ENCODE measurements at regions not wholly inside any gene's neighbourhood (a gene's known extent, or its start where the extent isn't known, plus 50 kb on each side); places are given as distances from the start of the nearest gene placed in this dataset.
"Not testable (repeated sequence)": the region's sequence is repeated elsewhere in the genome, so short reads cannot be mapped to it uniquely, and the experiment has no call there.

- DNase-seq = no peak
- in situ Hi-C loops (cut with HindIII; ENCODE audit: low pct_ligation_motif_present, low pct_unique_long_range_greater_than_20kb, low sequenced_read_pairs) = no loop called here
Measured at GRCh38 chr6:1445650-1446330, 56.4 kb downstream of the FOXF2 start.

- in situ Hi-C loops (cut with HindIII; ENCODE audit: low pct_ligation_motif_present, low pct_unique_long_range_greater_than_20kb, low sequenced_read_pairs) = no loop called here
- DNase-seq = no peak
Measured at GRCh38 chr6:1449896-1450295, 60.5 kb downstream of the FOXF2 start.

- no peak for DNase-seq
- in situ Hi-C loops (cut with HindIII; ENCODE audit: low pct_ligation_motif_present, low pct_unique_long_range_greater_than_20kb, low sequenced_read_pairs) = no loop called here
Measured at GRCh38 chr6:1453024-1453423, 63.6 kb downstream of the FOXF2 start.

GRCh38 chr6:1456816-1457215 is 67.4 kb downstream of the FOXF2 start:
- DNase-seq; in situ Hi-C loops (cut with HindIII; ENCODE audit: low pct_ligation_motif_present, low pct_unique_long_range_greater_than_20kb, low sequenced_read_pairs): not testable (repeated sequence)

- in situ Hi-C loops (cut with HindIII; ENCODE audit: low pct_ligation_motif_present, low pct_unique_long_range_greater_than_20kb, low sequenced_read_pairs) = no loop called here
- peak; percentile 38 for DNase-seq
Measured at GRCh38 chr6:1461207-1461606, 71.8 kb downstream of the FOXF2 start.

GRCh38 chr6:1461736-1462135 is 72.4 kb downstream of the FOXF2 start:
- no peak for DNase-seq
- in situ Hi-C loops (cut with HindIII; ENCODE audit: low pct_ligation_motif_present, low pct_unique_long_range_greater_than_20kb, low sequenced_read_pairs) = no loop called here

- in situ Hi-C loops (cut with HindIII; ENCODE audit: low pct_ligation_motif_present, low pct_unique_long_range_greater_than_20kb, low sequenced_read_pairs) = no loop called here
- DNase-seq = no peak
Measured at GRCh38 chr6:1463275-1463674, 73.9 kb downstream of the FOXF2 start.

- DNase-seq = no peak
- in situ Hi-C loops (cut with HindIII; ENCODE audit: low pct_ligation_motif_present, low pct_unique_long_range_greater_than_20kb, low sequenced_read_pairs) = no loop called here
Measured at GRCh38 chr6:1463751-1464426, 74.5 kb downstream of the FOXF2 start.

GRCh38 chr6:1464781-1465370 is 75.5 kb downstream of the FOXF2 start:
- no peak for DNase-seq
- in situ Hi-C loops (cut with HindIII; ENCODE audit: low pct_ligation_motif_present, low pct_unique_long_range_greater_than_20kb, low sequenced_read_pairs) = no loop called here

- no peak for DNase-seq
- in situ Hi-C loops (cut with HindIII; ENCODE audit: low pct_ligation_motif_present, low pct_unique_long_range_greater_than_20kb, low sequenced_read_pairs) = no loop called here
Measured at GRCh38 chr6:1468126-1468525, 78.8 kb downstream of the FOXF2 start.

GRCh38 chr6:1470040-1470439 is 80.7 kb downstream of the FOXF2 start:
- in situ Hi-C loops (cut with HindIII; ENCODE audit: low pct_ligation_motif_present, low pct_unique_long_range_greater_than_20kb, low sequenced_read_pairs) = no loop called here
- DNase-seq = no peak

GRCh38 chr6:1472643-1473042 is 83.3 kb downstream of the FOXF2 start:
- DNase-seq = no peak
- in situ Hi-C loops (cut with HindIII; ENCODE audit: low pct_ligation_motif_present, low pct_unique_long_range_greater_than_20kb, low sequenced_read_pairs) = no loop called here

GRCh38 chr6:1473166-1473565 is 83.8 kb downstream of the FOXF2 start:
- no peak for DNase-seq
- in situ Hi-C loops (cut with HindIII; ENCODE audit: low pct_ligation_motif_present, low pct_unique_long_range_greater_than_20kb, low sequenced_read_pairs) = no loop called here

- DNase-seq = no peak
- in situ Hi-C loops (cut with HindIII; ENCODE audit: low pct_ligation_motif_present, low pct_unique_long_range_greater_than_20kb, low sequenced_read_pairs) = no loop called here
Measured at GRCh38 chr6:1473598-1473997, 84.2 kb downstream of the FOXF2 start.

- in situ Hi-C loops (cut with HindIII; ENCODE audit: low pct_ligation_motif_present, low pct_unique_long_range_greater_than_20kb, low sequenced_read_pairs) = no loop called here
- DNase-seq = no peak
Measured at GRCh38 chr6:1474205-1474604, 84.8 kb downstream of the FOXF2 start.

- no peak for DNase-seq
- in situ Hi-C loops (cut with HindIII; ENCODE audit: low pct_ligation_motif_present, low pct_unique_long_range_greater_than_20kb, low sequenced_read_pairs) = no loop called here
Measured at GRCh38 chr6:1475174-1475573, 85.8 kb downstream of the FOXF2 start.

- in situ Hi-C loops (cut with HindIII; ENCODE audit: low pct_ligation_motif_present, low pct_unique_long_range_greater_than_20kb, low sequenced_read_pairs) = no loop called here
Measured at GRCh38 chr6:1477432-1478090, 88.2 kb downstream of the FOXF2 start.

GRCh38 chr6:1478163-1478826 is 88.9 kb downstream of the FOXF2 start:
- in situ Hi-C loops (cut with HindIII; ENCODE audit: low pct_ligation_motif_present, low pct_unique_long_range_greater_than_20kb, low sequenced_read_pairs); DNase-seq: not testable (repeated sequence)

More at GRCh38 chr6:1477432-1478090, 88.2 kb downstream of the FOXF2 start:
- no peak for DNase-seq

GRCh38 chr6:1479095-1479494 is 89.7 kb downstream of the FOXF2 start:
- no peak for DNase-seq
- in situ Hi-C loops (cut with HindIII; ENCODE audit: low pct_ligation_motif_present, low pct_unique_long_range_greater_than_20kb, low sequenced_read_pairs) = no loop called here
